ENCODE measurements at regions not wholly inside any gene's neighbourhood (a gene's known extent, or its start where the extent isn't known, plus 50 kb on each side); places are given as distances from the start of the nearest gene placed in this dataset.
"Not testable (repeated sequence)": the region's sequence is repeated elsewhere in the genome, so short reads cannot be mapped to it uniquely, and the experiment has no call there.

- intact Hi-C loops (cut with DNase I) = no loop called here
- ATAC-seq (no peak), DNase-seq (ENCODE audit: low spot score) (no peak)
Observed at GRCh38 chr10:53379956-53380355, 607.4 kb upstream of the MBL2 start.

- DNase-seq (ENCODE audit: low spot score) (no peak), ATAC-seq (no peak)
- intact Hi-C loops (cut with DNase I) = no loop called here
Observed at GRCh38 chr10:53370347-53370746, 597.8 kb upstream of the MBL2 start.

DNA sequence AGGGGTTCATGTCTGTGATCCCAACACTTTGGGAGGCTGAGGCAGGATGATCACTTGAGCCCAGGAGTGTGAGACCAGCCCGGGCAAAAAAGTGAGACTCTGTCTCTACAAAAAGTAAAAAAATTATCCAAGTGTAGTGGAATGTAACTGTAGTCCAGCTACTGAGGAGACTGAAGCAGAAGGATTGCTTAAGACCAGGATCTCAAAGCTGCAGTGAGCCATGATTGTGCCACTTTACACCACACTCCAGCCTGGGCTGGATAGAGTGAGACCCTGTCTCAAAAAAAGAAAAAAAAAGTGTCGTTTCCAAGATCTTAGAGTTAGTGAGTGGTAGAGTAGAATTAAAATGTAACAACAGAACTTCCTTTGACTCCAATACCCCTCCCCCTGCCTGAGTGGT is 589.4 kb upstream of the MBL2 start:
- ATAC-seq (no peak), DNase-seq (ENCODE audit: low spot score) (no peak)
- intact Hi-C loops (cut with DNase I) = no loop called here

GRCh38 chr10:53361281-53361680 is 588.7 kb upstream of the MBL2 start:
- intact Hi-C loops (cut with DNase I) = no loop called here
- ATAC-seq (no peak), DNase-seq (ENCODE audit: low spot score) (no peak)

DNA sequence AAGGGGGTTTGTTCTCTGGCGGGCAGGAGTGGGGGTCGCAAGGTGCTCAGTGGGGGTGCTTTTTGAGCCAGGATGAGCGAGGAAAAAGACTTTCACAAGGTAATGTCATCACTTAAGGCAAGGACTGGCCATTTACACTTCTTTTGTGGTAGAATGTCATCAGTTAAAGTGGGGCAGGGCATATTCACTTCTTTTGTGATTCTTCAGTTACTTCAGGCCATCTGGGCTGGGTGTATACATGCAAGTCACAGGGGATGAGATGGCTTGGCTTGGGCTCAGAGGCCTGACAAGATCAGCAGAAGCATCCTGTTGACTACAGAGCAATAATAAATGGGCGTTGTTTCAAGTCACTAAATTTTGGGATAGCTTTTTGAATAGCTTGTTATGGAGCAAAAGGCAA is 586.4 kb upstream of the MBL2 start:
- intact Hi-C loops (cut with DNase I); DNase-seq (ENCODE audit: low spot score); ATAC-seq: not testable (repeated sequence)

- no peak for ATAC-seq
- no peak for DNase-seq (ENCODE audit: low spot score)
Observed at GRCh38 chr10:53358536-53358935, 586.0 kb upstream of the MBL2 start.

DNA sequence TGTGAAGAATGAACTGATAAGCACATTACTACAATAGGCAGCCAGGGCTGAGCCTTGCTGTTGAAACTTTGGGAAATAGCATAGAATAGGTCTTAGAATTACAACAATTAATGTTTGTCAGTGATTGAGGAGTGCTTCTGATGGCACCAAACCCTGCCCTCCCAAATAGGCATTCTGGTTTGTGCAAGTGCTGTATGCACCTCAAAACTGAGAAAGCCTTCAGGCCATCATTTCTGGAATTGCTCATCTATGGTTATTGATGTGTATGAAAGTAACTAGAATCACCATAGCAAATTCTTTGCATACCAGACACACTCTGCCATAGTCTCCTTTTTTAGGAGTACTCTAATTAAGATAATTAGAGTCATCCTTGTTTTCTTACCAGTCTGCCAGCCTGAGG is 585.0 kb upstream of the MBL2 start:
- intact Hi-C loops (cut with DNase I) = no loop called here
- DNase-seq (ENCODE audit: low spot score) (no peak), ATAC-seq (no peak)

More at GRCh38 chr10:53358536-53358935, 586.0 kb upstream of the MBL2 start:
- intact Hi-C loops (cut with DNase I) = no loop called here

DNA sequence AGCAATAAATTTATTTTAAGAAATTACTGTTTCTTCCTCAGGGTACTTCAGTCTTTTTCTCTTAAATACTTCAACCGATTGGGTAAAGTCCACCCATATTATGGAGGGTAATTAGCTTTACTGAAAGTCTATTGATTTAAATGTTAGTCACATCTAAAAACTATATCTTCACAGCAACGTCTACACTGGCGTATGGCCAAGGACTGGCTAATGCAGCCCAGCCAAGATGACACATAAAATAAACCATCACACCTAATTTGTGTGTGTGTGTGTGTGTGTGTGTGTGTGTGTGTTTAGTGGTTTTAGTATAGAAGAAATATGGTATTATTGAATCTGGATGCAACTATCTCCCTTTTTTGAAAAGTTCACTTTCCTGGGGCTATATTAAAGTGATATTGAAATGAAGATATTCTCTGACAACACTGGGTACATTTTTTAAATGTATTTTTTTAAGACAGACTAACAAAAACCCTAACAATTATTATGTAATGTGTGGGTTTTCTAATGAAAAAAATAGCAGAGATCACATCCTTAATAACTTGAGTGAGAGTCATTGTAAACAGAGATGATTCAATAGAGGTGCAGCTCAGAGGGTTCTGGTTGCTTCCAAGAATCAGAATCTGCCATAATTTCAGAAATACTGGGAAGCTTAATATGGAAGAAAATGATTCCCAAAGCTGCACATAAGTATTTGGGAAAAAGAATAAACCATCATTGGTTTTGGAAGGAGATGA is 584.2 kb upstream of the MBL2 start:
- intact Hi-C loops (cut with DNase I) = no loop called here
- no peak for DNase-seq (ENCODE audit: low spot score)
- ATAC-seq = no peak

- intact Hi-C loops (cut with DNase I); DNase-seq (ENCODE audit: low spot score); ATAC-seq: not testable (repeated sequence)
Observed at GRCh38 chr10:53342531-53342930, 569.9 kb upstream of the MBL2 start.

DNA sequence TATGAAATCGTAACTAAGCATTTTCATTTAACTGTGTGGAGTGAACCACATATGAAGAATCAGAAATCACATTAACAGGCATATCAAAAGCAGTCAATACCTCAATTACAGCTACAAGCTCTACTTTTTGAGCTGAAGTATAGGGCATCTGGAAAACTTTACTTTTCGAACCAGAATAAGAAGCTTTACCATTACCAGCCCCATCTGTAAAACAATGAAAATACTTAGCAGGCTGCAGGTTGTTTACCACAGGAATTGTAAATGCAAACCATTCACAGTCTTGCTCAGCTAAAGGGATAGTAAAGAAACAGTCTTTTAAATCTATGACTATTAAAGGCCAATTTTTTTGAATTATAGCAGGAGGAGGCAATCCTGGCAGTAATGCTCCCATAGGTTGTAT is 565.6 kb upstream of the MBL2 start:
- intact Hi-C loops (cut with DNase I); ATAC-seq; DNase-seq (ENCODE audit: low spot score): not testable (repeated sequence)

- DNase-seq (ENCODE audit: low spot score); intact Hi-C loops (cut with DNase I); ATAC-seq: not testable (repeated sequence)
Observed at GRCh38 chr10:53335803-53336422, 563.3 kb upstream of the MBL2 start.

GRCh38 chr10:53331460-53331859 is 558.9 kb upstream of the MBL2 start:
- DNase-seq (ENCODE audit: low spot score) (no peak), ATAC-seq (no peak)
- intact Hi-C loops (cut with DNase I) = no loop called here

- intact Hi-C loops (cut with DNase I); ATAC-seq: not testable (repeated sequence)
Observed at GRCh38 chr10:53326401-53327305, 554.1 kb upstream of the MBL2 start.

GRCh38 chr10:53325066-53325465 is 552.5 kb upstream of the MBL2 start:
- ATAC-seq (no peak), DNase-seq (ENCODE audit: low spot score) (no peak)
- intact Hi-C loops (cut with DNase I) = no loop called here

More at GRCh38 chr10:53326401-53327305, 554.1 kb upstream of the MBL2 start:
- DNase-seq (ENCODE audit: low spot score) = not testable (repeated sequence)

GRCh38 chr10:53315709-53316108 is 543.1 kb upstream of the MBL2 start:
- intact Hi-C loops (cut with DNase I) = no loop called here
- no peak for ATAC-seq
- no peak for DNase-seq (ENCODE audit: low spot score)

DNA sequence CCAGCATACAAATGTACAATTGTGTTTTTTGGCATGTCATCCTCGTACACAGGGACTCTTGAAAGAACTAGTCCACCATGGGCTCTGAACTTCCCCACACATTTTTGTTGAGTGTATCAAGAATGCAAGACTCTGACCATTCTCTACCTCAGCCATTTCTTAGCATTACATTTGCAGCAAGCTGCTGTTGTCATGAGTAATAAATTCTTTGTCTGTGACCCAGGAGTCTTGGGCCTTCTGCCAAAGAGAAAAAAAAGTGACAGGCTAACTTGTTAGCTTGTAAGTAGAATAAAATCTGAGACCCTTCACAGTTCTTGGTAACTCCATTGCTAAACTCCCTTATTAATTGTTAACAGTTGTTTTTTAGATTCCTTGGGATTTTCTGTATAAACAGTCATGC is 542.3 kb upstream of the MBL2 start:
- intact Hi-C loops (cut with DNase I) = no loop called here
- ATAC-seq = no peak
- DNase-seq (ENCODE audit: low spot score) = no peak

DNA sequence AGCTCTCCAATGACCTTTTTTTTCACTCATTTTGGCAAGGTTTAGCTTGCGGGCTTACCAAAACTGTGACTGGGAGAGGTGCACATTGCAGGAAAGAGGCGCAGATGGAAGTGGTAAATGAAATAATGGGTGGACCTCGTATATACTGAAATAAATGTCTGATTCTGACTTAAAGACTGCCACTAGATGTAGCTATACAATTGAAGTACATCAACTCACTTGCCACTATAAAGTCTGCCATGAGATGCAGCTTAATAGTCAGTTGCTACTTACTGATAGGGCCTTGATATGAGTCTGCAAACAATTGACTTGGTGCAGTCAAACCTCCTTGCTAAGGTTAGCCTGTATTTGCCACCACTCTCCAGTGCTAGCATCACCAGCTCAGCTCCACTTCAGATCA is 525.9 kb upstream of the MBL2 start:
- intact Hi-C loops (cut with DNase I) = no loop called here
- DNase-seq (ENCODE audit: low spot score) = no peak
- ATAC-seq = no peak

DNA sequence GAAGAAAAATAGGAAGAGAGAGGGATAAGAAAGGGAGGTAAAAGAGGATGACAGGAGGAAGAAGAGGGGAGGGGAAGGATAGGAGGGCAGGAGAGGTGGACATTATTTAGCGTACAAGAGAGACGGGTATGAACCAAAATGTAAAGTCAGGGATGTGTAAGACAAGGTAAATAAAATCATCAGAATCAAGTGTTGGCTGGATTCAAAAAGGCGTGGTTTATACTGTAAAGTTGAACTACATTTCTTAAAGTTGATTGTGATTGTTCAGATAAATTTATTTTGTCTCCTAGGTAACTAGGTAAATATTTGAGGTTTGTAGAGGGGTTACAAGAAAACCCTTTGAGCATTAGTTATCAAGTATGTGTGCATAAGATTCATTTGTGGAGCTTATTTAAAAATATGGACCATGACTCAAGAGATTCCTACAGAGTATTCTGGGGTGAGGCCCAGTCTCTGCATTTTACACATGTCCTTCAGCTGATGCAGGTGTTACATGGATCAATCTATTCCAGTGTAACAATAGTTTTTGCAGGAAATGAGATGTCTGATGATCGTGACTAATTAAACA is 512.1 kb upstream of the MBL2 start:
- ATAC-seq = no peak

GRCh38 chr10:53276797-53277196 is 504.2 kb upstream of the MBL2 start:
- intact Hi-C loops (cut with DNase I) = no loop called here

More for the DNA sequence above, 512.1 kb upstream of the MBL2 start:
- intact Hi-C loops (cut with DNase I) = no loop called here
- no peak for DNase-seq (ENCODE audit: low spot score)

More at GRCh38 chr10:53276797-53277196, 504.2 kb upstream of the MBL2 start:
- DNase-seq (ENCODE audit: low spot score) = no peak
- no peak for ATAC-seq

All from sciatic nerve (tissue), 2 donors.